ENCODE measurements at regions not wholly inside any gene's neighbourhood (a gene's known extent, or its start where the extent isn't known, plus 50 kb on each side); places are given as distances from the start of the nearest gene placed in this dataset.
"Not testable (repeated sequence)": the region's sequence is repeated elsewhere in the genome, so short reads cannot be mapped to it uniquely, and the experiment has no call there.

GRCh38 chr16:29248306-29248939 is 158.1 kb downstream of the NPIPB11 start:
- H3K4me3 ChIP-seq (ENCODE audit: low read depth, low read length, poor library complexity, severe bottlenecking); H3K9me3 ChIP-seq (ENCODE audit: low read length); BruUV-seq (replicated peaks); H3K4me1 ChIP-seq (ENCODE audit: insufficient read depth, low read length, poor library complexity, severe bottlenecking); intact Hi-C loops (cut with micrococcal nuclease; ENCODE audit: unreplicated experiment); H3K9me2 ChIP-seq (ENCODE audit: insufficient read depth, low read length); CTCF ChIA-PET (ENCODE audit: unreplicated experiment); H3K36me3 ChIP-seq (ENCODE audit: insufficient read depth, low read length); H3K27ac ChIP-seq (ENCODE audit: low read depth, low read length, poor library complexity, severe bottlenecking); H2AFZ ChIP-seq (ENCODE audit: low read length); H3K79me2 ChIP-seq (ENCODE audit: insufficient read depth, low read depth, low read length); H3K4me2 ChIP-seq (ENCODE audit: low read length); H4K20me1 ChIP-seq (ENCODE audit: insufficient read depth, low read length); POLR2A ChIA-PET; DNase-seq (ENCODE audit: low spot score): not testable (repeated sequence)

- BruUV-seq (replicated peaks); H3K27ac ChIP-seq (ENCODE audit: low read depth, low read length, poor library complexity, severe bottlenecking); H3K79me2 ChIP-seq (ENCODE audit: insufficient read depth, low read depth, low read length); DNase-seq (ENCODE audit: low spot score); H3K4me1 ChIP-seq (ENCODE audit: insufficient read depth, low read length, poor library complexity, severe bottlenecking); H4K20me1 ChIP-seq (ENCODE audit: insufficient read depth, low read length); H3K4me2 ChIP-seq (ENCODE audit: low read length); CTCF ChIA-PET (ENCODE audit: unreplicated experiment); H3K36me3 ChIP-seq (ENCODE audit: insufficient read depth, low read length); POLR2A ChIA-PET; intact Hi-C loops (cut with micrococcal nuclease; ENCODE audit: unreplicated experiment); H3K9me2 ChIP-seq (ENCODE audit: insufficient read depth, low read length); H3K4me3 ChIP-seq (ENCODE audit: low read depth, low read length, poor library complexity, severe bottlenecking); H2AFZ ChIP-seq (ENCODE audit: low read length); H3K9me3 ChIP-seq (ENCODE audit: low read length): not testable (repeated sequence)
Measured at GRCh38 chr16:29246091-29246490, 160.4 kb downstream of the NPIPB11 start.

DNA sequence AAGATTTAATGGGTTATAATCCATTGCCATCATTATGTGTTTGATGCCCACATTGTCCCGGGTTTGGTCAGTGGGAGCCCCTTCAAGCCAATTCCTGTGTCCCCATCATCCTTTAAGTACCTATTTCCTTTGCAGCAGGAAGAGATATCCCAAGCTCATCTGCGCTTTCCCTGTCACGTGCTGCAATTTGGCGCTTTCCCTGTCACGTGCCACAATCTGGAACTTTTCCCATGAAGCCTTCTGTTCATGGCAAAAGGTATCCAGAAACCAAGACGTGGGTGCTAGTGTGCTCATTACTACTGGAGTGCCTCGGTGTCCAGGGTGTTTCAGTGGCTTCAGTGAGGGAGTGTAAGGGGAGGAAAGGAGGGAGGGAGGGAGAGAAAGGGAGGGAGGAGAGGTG is 168.5 kb downstream of the NPIPB11 start:
- CTCF ChIA-PET (ENCODE audit: unreplicated experiment) = no interaction called here
- POLR2A ChIA-PET = no interaction called here
- Histone ChIP-seq H3K79me2 (ENCODE audit: insufficient read depth, low read depth, low read length) (no peaks in the 10 kb centered on the region), H3K27ac (ENCODE audit: low read depth, low read length, poor library complexity, severe bottlenecking) (no peak overlapping the region), H3K4me2 (ENCODE audit: low read length) (no peak overlapping the region), H3K36me3 (ENCODE audit: insufficient read depth, low read length) (no peaks in the 10 kb centered on the region), H4K20me1 (ENCODE audit: insufficient read depth, low read length) (no peaks in the 10 kb centered on the region), H3K9me3 (ENCODE audit: low read length) (no peaks in the 10 kb centered on the region), H3K4me1 (ENCODE audit: insufficient read depth, low read length, poor library complexity, severe bottlenecking) (no peaks in the 10 kb centered on the region), H2AFZ (ENCODE audit: low read length) (no peak overlapping the region), H3K9me2 (ENCODE audit: insufficient read depth, low read length) (no peaks in the 10 kb centered on the region), H3K4me3 (ENCODE audit: low read depth, low read length, poor library complexity, severe bottlenecking) (no peak overlapping the region)
- BruUV-seq (replicated peaks) = no TSS peak
- intact Hi-C loops (cut with micrococcal nuclease; ENCODE audit: unreplicated experiment) = no loop called here
- TF ChIP-seq EZH2phosphoT487 (IDR thresholded peaks at IDR 0.05; ENCODE audit: borderline replicate concordance, low read depth, low read length) (no peak), CTCF (conservative IDR thresholded peaks at IDR 0.05; ENCODE audit: low read length) (no peak)
- no peak for DNase-seq (ENCODE audit: low spot score)

DNA sequence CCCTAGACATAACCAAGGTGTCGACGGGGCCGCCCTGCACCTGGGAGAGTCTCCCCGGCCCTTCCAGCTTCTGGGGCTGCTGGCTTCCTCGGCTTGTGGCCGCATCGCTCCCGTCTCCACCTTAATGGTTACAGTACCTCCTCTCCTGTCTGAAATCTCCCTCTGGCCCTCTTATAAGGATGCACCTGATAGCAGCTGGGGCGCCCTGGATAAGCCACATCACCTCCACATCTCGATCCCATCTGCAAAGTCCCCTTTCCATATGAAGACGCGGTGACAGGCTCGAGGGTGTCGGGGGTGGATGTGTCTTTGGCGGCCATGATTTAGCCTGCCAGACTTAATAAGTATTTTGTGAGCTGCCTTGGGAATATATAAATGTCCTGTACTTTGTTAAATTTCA is 169.0 kb downstream of the NPIPB11 start:
- H3K9me2 ChIP-seq (ENCODE audit: insufficient read depth, low read length); H3K4me2 ChIP-seq (ENCODE audit: low read length); H3K4me1 ChIP-seq (ENCODE audit: insufficient read depth, low read length, poor library complexity, severe bottlenecking); H3K27ac ChIP-seq (ENCODE audit: low read depth, low read length, poor library complexity, severe bottlenecking); H3K79me2 ChIP-seq (ENCODE audit: insufficient read depth, low read depth, low read length); DNase-seq (ENCODE audit: low spot score); POLR2A ChIA-PET; BruUV-seq (replicated peaks); H3K36me3 ChIP-seq (ENCODE audit: insufficient read depth, low read length); H3K4me3 ChIP-seq (ENCODE audit: low read depth, low read length, poor library complexity, severe bottlenecking); H2AFZ ChIP-seq (ENCODE audit: low read length); H3K9me3 ChIP-seq (ENCODE audit: low read length); CTCF ChIA-PET (ENCODE audit: unreplicated experiment); H4K20me1 ChIP-seq (ENCODE audit: insufficient read depth, low read length); intact Hi-C loops (cut with micrococcal nuclease; ENCODE audit: unreplicated experiment): not testable (repeated sequence)

DNA sequence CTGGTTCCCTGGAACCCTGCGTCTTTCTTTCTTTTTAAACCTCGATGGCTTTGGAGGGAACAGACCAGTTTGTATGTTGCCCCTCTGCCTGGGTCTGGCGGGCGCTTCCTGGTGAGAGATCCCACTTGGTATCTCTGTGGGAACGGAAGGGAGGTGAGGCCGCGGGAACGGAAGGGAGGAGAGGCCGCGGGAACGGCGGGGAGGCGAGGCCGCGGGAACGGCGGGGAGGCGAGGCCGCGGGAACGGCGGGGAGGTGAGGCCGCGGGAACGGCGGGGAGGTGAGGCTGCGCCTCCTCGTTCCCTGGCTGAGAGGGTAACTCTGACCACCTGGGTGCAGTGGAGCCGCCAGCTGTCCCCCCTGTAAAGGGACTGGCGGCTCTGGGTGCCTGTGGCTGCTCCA is 169.5 kb downstream of the NPIPB11 start:
- POLR2A ChIA-PET; H3K9me2 ChIP-seq (ENCODE audit: insufficient read depth, low read length); H2AFZ ChIP-seq (ENCODE audit: low read length); intact Hi-C loops (cut with micrococcal nuclease; ENCODE audit: unreplicated experiment); H3K4me1 ChIP-seq (ENCODE audit: insufficient read depth, low read length, poor library complexity, severe bottlenecking); H3K4me3 ChIP-seq (ENCODE audit: low read depth, low read length, poor library complexity, severe bottlenecking); DNase-seq (ENCODE audit: low spot score); H3K4me2 ChIP-seq (ENCODE audit: low read length); BruUV-seq (replicated peaks); H3K79me2 ChIP-seq (ENCODE audit: insufficient read depth, low read depth, low read length); H3K27ac ChIP-seq (ENCODE audit: low read depth, low read length, poor library complexity, severe bottlenecking); CTCF ChIA-PET (ENCODE audit: unreplicated experiment); H3K9me3 ChIP-seq (ENCODE audit: low read length); H3K36me3 ChIP-seq (ENCODE audit: insufficient read depth, low read length); H4K20me1 ChIP-seq (ENCODE audit: insufficient read depth, low read length): not testable (repeated sequence)

DNA sequence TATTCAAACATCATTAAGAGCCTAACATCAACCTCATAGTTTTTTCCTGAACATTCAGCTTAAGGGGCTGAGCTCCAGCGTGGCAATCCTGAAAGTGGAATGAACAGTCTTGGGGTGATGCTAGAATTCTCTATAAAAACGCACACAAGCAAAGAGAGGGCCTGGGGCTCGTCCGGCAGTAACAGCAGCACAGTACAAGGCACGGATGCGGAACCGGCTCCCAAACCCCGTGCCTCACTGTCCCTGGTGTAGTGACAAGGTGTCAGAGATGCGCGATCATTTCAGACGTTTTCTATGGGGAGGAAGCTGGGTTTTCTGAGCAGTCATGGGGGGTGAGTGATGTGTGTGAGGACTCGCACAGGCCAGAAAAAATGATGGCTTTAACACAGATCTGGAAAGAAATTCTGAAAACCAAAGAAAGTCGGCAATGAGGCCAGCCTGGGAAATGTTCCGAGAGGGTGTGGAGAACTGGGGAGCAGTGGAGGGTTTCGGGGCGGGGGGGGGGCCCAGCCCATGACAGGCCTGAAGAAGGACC is 170.6 kb downstream of the NPIPB11 start:
- H3K9me2 ChIP-seq (ENCODE audit: insufficient read depth, low read length); H4K20me1 ChIP-seq (ENCODE audit: insufficient read depth, low read length); H3K27ac ChIP-seq (ENCODE audit: low read depth, low read length, poor library complexity, severe bottlenecking); POLR2A ChIA-PET; BruUV-seq (replicated peaks); H3K4me1 ChIP-seq (ENCODE audit: insufficient read depth, low read length, poor library complexity, severe bottlenecking); H3K4me3 ChIP-seq (ENCODE audit: low read depth, low read length, poor library complexity, severe bottlenecking); H3K4me2 ChIP-seq (ENCODE audit: low read length); DNase-seq (ENCODE audit: low spot score); H3K36me3 ChIP-seq (ENCODE audit: insufficient read depth, low read length); CTCF ChIA-PET (ENCODE audit: unreplicated experiment); H3K9me3 ChIP-seq (ENCODE audit: low read length); H3K79me2 ChIP-seq (ENCODE audit: insufficient read depth, low read depth, low read length); intact Hi-C loops (cut with micrococcal nuclease; ENCODE audit: unreplicated experiment); H2AFZ ChIP-seq (ENCODE audit: low read length): not testable (repeated sequence)
